A673 (cell line): ENCODE measurements at regions not wholly inside any gene's neighbourhood (a gene's known extent, or its start where the extent isn't known, plus 50 kb on each side); places are given as distances from the start of the nearest gene placed in this dataset.

Experiments
- BruUV-seq: library from RNA; stranded (reverse); fragments of 400-500 nt; replicated peaks from 2 replicates; lab custom pipeline; 2021; lab: Mats Ljungman, UMichigan
- CTCF ChIA-PET: fragments of 300-600 bp; sonication (Branson Sonifier 250); formaldehyde crosslinking; loops from one replicate; lab custom pipeline; 2022; ENCODE audit warnings: antibody characterized with exemption; lab: Charles Lee
- POLR2A ChIA-PET: fragments of 300-600 bp; sonication (Branson Sonifier 250); formaldehyde crosslinking; loops from one replicate; lab custom pipeline; 2022; ENCODE audit warnings: antibody characterized with exemption; ENCODE audit not compliant: low non-redundant PET; lab: Charles Lee
- DNase-seq: peaks from one replicate; pipeline ENCODE4 v3.0.0-alpha.2; 2015; ENCODE audit warnings: low spot score
- H3K27ac ChIP-seq: fragments of 200-600 bp; sonication (generic); 2 replicates; pipeline ENCODE4 v1.5.1; 2016; ENCODE audit warnings: mixed run types, low read depth, mild to moderate bottlenecking, mixed read lengths, antibody characterized with exemption, low read length; ENCODE audit not compliant: poor library complexity, severe bottlenecking
- H3K27me3 ChIP-seq: fragments of 200-600 bp; sonication (generic); replicated peaks from 2 replicates; pipeline ENCODE4 v1.6.1; 2017; ENCODE audit warnings: mixed run types, low read depth, mild to moderate bottlenecking, mixed read lengths, antibody characterized with exemption, low read length; ENCODE audit not compliant: insufficient read depth, poor library complexity
- H3K36me3 ChIP-seq: fragments of 200-600 bp; sonication (generic); 2 replicates; pipeline ENCODE4 v1.6.1; 2016; ENCODE audit warnings: mixed run types, mild to moderate bottlenecking, mixed read lengths, antibody characterized with exemption, low read length; ENCODE audit not compliant: insufficient read depth, poor library complexity, severe bottlenecking
- H3K4me1 ChIP-seq: fragments of 200-600 bp; sonication (generic); 2 replicates; pipeline ENCODE4 v1.6.1; 2017; ENCODE audit warnings: mixed run types, mild to moderate bottlenecking, mixed read lengths, antibody characterized with exemption, low read length; ENCODE audit not compliant: insufficient read depth, poor library complexity, severe bottlenecking
- H3K4me3 ChIP-seq: fragments of 200-600 bp; sonication (generic); 2 replicates; pipeline ENCODE4 v1.5.1; 2016; ENCODE audit warnings: low read depth, mixed run types, mild to moderate bottlenecking, mixed read lengths, low read length; ENCODE audit not compliant: poor library complexity, severe bottlenecking
- H3K9me3 ChIP-seq: fragments of 200-600 bp; sonication (generic); 2 replicates; pipeline ENCODE4 v1.6.1; 2016; ENCODE audit warnings: mixed run types, low read depth, mild to moderate bottlenecking, mixed read lengths, antibody characterized with exemption, low read length; ENCODE audit not compliant: poor library complexity, severe bottlenecking
- EZH2 ChIP-seq: fragments of 200-600 bp; sonication (generic); IDR thresholded peaks from 2 replicates; pipeline ENCODE4 v1.6.1; 2017; ENCODE audit warnings: borderline replicate concordance, low read depth, mild to moderate bottlenecking, mixed read lengths, antibody characterized with exemption, low read length; ENCODE audit not compliant: poor library complexity, severe bottlenecking
- intact Hi-C: fragments of 100-400 bp; cut with micrococcal nuclease; formaldehyde crosslinking; loops from one replicate; pipeline ENCODE4 v1.10.0; 2022; ENCODE audit not compliant: unreplicated experiment
- TF ChIP-seq, protein P1 (sequence below): fragments of 300-800, 200-600 bp; sonication (generic); conservative IDR thresholded peaks from 2 replicates; pipeline ENCODE4 v1.5.1; 2017; ENCODE audit warnings: low read depth, mild to moderate bottlenecking, antibody characterized with exemption, low read length, moderate library complexity, mixed read lengths

DNA sequence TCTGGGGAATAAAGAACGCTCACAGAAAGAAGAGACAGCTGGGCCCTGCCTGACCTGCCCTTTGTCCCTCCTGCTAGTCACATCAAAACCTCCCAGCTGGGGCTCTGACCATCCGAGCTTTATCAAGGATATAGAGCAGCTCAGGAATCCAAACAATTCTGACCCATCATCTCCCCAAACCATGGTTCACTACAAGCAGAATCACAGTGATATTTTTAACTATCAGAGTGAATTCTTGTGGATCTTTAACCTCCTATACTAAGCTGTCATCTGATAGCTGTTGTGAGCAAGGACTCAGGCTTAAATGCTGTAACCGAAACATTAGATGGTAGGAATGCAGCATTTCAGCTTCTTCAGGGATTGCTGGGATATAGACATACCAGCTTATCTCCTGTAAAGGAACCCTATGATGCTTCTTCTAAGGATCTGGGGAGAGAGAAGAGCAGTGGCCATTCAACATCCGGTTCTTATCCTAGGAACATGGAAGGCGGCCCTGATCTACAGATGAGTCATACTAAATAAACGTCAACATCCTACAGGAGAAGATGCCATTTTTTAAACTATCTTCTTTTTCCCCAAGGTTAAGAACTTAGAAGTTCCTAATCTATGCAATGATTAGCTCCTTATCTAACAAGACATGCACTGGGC is 84.7 kb upstream of the AKIP1 start:
- Histone ChIP-seq H3K27me3 (no peaks in the 10 kb centered on the region), H3K36me3 (no peaks in the 10 kb centered on the region), H3K4me1 (no peaks in the 10 kb centered on the region), H3K27ac (no peak overlapping the region), H3K4me3 (no peak overlapping the region), H3K9me3 (no peaks in the 10 kb centered on the region)
- no peak for DNase-seq
- TF ChIP-seq EZH2, result no peak
- TF ChIP-seq, protein P1, sequence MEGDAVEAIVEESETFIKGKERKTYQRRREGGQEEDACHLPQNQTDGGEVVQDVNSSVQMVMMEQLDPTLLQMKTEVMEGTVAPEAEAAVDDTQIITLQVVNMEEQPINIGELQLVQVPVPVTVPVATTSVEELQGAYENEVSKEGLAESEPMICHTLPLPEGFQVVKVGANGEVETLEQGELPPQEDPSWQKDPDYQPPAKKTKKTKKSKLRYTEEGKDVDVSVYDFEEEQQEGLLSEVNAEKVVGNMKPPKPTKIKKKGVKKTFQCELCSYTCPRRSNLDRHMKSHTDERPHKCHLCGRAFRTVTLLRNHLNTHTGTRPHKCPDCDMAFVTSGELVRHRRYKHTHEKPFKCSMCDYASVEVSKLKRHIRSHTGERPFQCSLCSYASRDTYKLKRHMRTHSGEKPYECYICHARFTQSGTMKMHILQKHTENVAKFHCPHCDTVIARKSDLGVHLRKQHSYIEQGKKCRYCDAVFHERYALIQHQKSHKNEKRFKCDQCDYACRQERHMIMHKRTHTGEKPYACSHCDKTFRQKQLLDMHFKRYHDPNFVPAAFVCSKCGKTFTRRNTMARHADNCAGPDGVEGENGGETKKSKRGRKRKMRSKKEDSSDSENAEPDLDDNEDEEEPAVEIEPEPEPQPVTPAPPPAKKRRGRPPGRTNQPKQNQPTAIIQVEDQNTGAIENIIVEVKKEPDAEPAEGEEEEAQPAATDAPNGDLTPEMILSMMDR, result no peak
- CTCF ChIA-PET, result interaction anchor here (1.0 kb wide), 1 partner anchor 134 kb away, joined by 3 read pairs; no protein-coding TSS in a partner anchor
- intact Hi-C loops, result no loop called here
- POLR2A ChIA-PET, result no interaction called here
- no TSS peak for BruUV-seq

DNA sequence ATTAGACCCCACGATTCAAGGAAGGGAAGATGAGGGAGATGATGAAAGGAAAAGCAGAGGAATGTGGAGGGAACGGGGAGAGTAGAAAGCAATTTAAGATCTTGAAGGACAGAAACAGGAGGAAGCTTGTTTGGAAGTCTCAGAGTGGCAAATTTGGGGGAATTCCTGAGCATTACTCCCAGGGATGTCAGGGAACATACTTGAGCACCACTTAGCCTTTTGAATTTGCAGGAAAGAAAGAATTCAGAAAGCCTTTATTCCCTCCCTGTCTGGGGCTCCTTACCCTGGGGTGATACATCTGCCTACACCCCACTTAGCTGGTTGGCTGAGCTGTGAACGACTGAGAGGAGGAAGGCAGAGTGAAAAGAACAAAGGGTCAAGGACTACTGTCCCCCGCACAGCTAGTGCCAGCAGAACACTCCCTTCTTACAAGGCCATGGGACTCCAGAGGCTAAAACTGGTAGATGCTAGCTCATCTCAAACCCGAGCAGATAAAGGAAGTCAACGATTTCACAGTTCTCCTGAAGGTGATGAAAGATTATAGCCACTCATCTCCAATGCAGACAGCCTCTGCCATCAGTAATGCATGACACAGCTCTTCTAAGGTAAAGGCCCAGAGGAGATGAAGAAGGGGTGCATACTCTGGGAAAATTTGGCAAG is 84.0 kb upstream of the AKIP1 start:
- BruUV-seq, result no TSS peak
- Histone ChIP-seq H3K36me3 (no peaks in the 10 kb centered on the region), H3K27me3 (no peaks in the 10 kb centered on the region), H3K4me1 (no peaks in the 10 kb centered on the region), H3K4me3 (no peak overlapping the region), H3K9me3 (no peaks in the 10 kb centered on the region), H3K27ac (no peak overlapping the region)
- ChIA-PET CTCF (no interaction called here), POLR2A (no interaction called here)
- TF ChIP-seq EZH2, result no peak
- TF ChIP-seq, protein P1, result no peak
- intact Hi-C loops, result no loop called here
- no peak for DNase-seq

DNA sequence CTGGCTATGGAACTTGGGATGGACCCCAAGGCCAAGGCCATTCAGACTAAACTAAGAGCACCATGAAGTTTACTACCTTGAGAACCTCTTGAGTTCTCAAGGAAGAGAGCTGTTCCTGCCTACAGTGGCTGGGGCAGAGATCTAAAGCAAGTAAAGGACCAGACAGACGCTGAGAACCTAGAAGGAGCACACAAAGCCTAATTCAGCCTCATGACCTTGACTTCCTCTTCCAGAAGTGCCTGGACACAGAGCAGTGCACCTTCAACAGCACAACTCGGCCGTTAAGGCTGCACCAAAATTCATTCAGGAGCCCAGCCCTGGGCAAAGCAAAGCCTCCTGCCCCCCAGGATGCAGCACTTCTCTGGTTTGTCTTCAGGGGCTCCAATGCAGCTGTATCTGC is 82.9 kb upstream of the AKIP1 start:
- TF ChIP-seq EZH2, result no peak
- TF ChIP-seq, protein P1, result no peak

More for the DNA sequence above, 82.9 kb upstream of the AKIP1 start:
- intact Hi-C loops, result no loop called here
- H3K9me3 ChIP-seq, result no peaks in the 10 kb centered on the region
- H3K36me3 ChIP-seq, result no peaks in the 10 kb centered on the region
- no TSS peak for BruUV-seq
- no peaks in the 10 kb centered on the region for H3K27me3 ChIP-seq
- DNase-seq, result no peak
- POLR2A ChIA-PET, result no interaction called here
- H3K27ac ChIP-seq, result no peak overlapping the region
- CTCF ChIA-PET, result no interaction called here
- H3K4me3 ChIP-seq, result no peak overlapping the region
- H3K4me1 ChIP-seq, result no peaks in the 10 kb centered on the region
